ENCODE measurements at regions not wholly inside any gene's neighbourhood (a gene's known extent, or its start where the extent isn't known, plus 50 kb on each side); places are given as distances from the start of the nearest gene placed in this dataset.

GRCh38 chr5:9721161-9721560 lies 91.0 kb upstream of the TAS2R1 start:
- intact Hi-C loops (cut with DNase I), result no loop called here
- DNase-seq (ENCODE audit: low spot score), result no peak

DNA sequence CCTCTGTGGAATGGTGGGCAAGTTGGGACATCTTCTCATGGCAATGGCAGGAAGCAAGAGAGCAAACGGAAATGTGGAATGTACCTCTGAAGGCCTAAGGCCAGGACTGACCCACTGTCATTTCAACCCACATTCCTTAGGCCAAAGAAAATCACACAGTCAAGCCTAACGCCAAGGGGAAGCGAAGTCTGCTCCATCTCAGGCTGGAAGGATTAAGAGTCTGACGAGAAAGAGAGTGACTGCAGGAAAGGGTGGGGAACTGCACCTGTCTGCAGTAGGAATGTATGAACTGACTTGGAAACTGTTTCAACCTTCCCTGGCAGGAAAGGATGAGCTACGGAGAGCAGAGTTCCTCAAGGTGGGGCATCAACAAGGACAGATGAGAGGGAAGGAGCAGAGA lies 90.2 kb upstream of the TAS2R1 start:
- intact Hi-C loops (cut with DNase I), result no loop called here
- no peak for DNase-seq (ENCODE audit: low spot score)

DNA sequence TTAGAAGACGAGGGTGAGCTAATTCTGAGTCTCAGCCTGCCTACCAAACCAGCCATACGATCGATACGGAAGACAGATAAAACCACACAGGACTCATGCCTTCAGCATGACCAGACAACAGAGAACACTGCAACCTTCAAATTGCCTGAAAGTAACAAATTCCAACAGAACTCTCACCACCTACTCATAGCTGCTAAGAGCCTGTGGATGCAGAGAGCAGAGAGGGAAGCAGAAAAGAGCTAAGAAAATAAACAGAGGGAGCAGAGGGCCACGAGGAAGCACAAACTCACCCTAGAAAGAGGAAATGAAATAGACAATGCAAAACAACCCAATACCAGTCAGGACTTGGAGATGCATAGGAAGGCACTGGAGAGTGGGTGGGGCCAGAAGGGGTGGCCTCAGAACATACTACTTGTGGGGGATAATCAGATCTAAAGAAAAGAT lies 86.7 kb upstream of the TAS2R1 start:
- DNase-seq (ENCODE audit: low spot score), result no peak
- intact Hi-C loops (cut with DNase I), result no loop called here

DNA sequence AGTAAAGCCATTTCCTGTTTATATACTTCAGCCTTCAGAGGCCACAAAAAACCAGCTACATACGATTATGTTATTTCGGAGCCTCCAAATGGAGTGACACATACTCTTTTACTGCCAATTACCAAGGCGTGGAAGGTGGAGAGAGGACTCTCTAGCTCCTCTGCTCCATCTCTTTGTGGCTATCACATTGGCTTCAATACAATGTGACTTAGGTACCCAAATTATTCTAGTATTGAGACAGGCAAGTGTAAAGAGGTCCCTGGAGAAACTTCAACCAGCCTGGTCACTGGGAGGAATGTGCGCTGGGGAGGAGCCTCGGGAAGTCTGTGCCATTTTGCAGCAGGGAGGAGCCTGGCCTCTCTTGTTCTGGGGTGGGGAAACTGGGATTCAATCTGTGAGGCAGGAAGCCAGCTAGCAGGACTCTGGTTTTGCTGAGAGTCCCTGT lies 85.8 kb upstream of the TAS2R1 start:
- DNase-seq (ENCODE audit: low spot score), result no peak
- intact Hi-C loops (cut with DNase I), result no loop called here

DNA sequence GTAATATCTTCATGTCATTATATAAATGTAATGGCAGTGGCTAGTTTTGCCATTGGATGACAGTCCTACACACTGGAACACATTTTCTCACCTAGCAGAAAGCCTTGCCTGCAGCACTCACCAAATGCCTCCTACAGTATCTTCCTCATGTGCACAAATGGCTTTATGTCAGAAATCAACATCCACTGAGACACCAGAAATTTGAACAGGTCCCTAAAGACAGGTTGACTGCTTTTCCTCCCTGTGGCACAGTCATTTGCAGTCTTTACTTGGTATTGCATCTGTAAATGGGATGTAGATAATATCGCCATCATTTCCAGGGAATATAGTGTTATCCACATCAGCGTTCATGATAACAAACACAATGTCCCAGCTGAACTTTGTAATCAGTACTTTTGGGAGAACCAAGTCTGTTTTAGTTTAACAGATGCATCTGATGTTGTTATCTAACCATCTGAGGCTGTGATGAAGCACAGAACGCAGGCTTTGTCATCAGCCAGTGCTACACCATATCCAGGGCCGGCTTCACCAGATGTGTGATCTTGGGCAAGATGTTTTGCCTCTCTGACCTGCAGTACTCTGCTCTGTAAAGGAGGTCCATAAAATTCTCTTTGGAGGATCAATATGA lies 83.9 kb upstream of the TAS2R1 start:
- no peak for DNase-seq (ENCODE audit: low spot score)
- intact Hi-C loops (cut with DNase I), result no loop called here

DNA sequence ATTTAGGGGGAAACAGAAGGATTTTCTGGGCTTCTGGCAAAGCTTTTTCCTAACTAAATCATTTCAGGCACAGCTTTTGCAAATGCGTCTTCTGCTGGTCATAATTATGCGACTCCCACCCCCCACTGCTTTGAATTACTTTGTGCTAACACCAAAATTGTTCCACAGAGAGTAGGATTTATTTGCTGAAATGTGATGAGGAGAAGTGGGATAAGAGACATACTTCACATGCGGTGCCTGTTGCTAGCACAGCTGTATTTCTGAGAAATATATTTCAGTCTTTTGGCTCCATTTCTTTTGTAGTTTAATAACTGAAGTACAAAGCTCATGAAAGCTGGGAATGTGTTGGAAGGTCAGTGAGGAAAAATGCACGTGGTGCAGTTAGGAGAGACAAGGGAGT lies 83.2 kb upstream of the TAS2R1 start:
- intact Hi-C loops (cut with DNase I), result no loop called here

DNA sequence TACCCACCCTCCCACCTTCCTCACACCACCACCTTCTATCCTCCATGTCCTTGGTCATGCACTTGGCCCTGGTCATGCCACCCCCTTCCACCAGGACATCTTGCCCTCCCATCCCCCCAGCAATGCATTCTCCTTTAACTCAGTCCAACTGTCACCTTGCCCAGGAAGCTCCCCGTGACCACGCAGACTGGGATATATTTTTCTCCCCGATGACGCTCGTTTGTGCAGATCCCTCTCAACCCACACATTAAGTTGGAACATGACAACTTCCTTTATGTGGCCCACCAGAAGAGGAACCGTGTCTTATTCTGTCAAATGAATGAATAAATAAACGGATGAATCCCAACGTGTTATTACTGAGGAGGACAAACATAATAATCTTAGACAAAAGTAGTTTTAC lies 82.8 kb upstream of the TAS2R1 start:
- intact Hi-C loops (cut with DNase I), result no loop called here

More for the DNA sequence above, 83.2 kb upstream of the TAS2R1 start:
- no peak for DNase-seq (ENCODE audit: low spot score)

DNA sequence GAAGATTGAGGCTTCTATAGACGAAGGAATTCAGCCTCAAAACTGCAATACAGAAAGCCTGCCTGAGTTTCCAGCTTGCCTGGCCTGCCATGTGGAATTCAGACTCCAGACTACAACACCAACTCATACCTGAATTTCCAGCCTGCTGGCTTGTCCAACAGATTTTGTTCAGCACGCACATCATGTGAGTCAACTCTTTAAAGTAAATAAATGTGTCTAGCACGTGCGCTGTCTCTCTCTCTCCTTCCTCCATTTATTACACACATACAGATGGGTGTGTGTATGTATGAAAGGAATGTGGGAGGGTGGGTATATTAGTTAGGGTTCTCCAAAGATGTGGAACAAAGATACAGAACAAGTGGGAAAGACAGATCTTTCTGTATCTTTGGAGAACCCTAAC lies 82.4 kb upstream of the TAS2R1 start:
- no peak for DNase-seq (ENCODE audit: low spot score)
- intact Hi-C loops (cut with DNase I), result no loop called here

More for the DNA sequence above, 82.8 kb upstream of the TAS2R1 start:
- DNase-seq (ENCODE audit: low spot score), result no peak

DNA sequence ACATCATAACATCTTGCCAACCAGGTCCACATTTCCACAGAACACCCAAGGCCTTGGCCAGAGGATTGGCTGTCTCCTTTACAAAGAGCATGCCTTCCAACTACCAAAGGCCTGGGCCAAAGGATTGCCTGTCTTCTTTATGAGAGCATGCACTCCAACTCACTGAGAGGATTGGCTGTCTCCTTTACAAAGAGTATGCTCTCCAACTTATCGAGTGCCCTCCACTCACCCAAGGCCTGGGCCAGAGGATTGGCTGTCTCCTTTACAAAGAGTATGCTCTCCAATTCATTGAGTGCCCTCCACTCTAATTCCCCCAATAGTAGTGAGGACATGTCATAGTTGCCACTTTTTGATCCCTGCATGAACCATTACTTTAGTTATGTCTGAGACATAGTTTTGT lies 79.9 kb upstream of the TAS2R1 start:
- intact Hi-C loops (cut with DNase I), result no loop called here
- no peak for DNase-seq (ENCODE audit: low spot score)

DNA sequence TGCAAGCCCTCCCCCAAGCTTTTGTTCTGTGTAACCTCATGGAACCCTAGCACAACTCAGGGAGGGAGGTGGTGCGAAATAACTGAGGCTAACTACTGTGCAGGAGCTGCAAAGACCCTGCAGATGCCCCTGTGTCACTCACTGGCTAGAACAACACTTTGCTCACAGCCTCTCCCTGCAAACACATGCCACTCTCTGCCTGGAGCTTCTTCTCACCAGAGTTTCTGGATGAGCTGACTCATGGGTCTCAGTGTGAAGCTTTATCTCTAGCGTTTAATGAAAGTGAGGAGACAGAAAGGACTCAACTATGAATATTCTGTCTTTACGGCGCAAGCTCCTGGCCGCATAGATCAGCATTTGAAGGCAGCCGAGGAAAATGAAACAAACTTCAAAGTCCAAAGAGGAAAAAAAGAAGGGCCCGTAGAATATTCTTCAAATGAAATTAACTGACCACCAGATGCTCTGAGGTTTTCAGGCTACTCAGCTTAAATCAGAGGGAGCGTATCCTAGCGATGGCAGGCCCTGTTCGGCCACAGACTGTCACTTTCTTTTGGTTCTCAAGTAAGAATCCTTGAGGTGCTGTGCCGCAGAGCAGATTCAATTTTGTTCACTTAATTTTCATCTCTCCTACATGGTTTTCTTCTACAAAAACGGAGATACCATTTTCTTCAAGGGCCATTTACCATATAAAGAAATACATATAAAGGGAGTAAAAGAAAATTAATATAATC lies 77.7 kb upstream of the TAS2R1 start:
- no peak for DNase-seq (ENCODE audit: low spot score)
- intact Hi-C loops (cut with DNase I), result no loop called here

GRCh38 chr5:9699681-9700080 lies 69.5 kb upstream of the TAS2R1 start:
- intact Hi-C loops (cut with DNase I), result loop anchor here (5.0 kb wide), 1 partner anchor 42 kb away; no protein-coding TSS in a partner anchor
- DNase-seq (ENCODE audit: low spot score), result no peak

DNA sequence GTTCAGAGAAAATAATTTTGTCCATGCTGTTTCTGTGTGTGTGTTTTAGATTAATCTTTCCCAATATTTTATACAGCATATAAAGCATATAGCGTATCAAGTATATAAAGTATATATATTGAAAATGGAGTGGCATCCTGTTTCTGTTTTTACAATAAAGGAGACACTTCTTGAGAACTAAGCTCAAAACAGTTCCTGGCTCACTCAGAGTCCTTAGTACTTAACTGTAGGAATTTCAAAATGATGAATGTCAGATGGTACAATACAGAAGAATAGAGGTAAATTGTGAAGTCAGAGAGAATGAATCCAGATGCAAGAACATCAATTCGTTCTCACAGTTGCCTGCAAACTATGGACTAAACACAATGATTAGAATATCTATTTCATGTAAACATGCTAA lies 68.7 kb upstream of the TAS2R1 start:
- no peak for DNase-seq (ENCODE audit: low spot score)
- intact Hi-C loops (cut with DNase I), result loop anchor here (5.0 kb wide), 1 partner anchor 42 kb away; no protein-coding TSS in a partner anchor

- DNase-seq (ENCODE audit: low spot score), result no peak
- intact Hi-C loops (cut with DNase I), result loop anchor here (5.0 kb wide), 1 partner anchor 41 kb away; no protein-coding TSS in a partner anchor
Measured at GRCh38 chr5:9698125-9698826, 68.1 kb upstream of the TAS2R1 start.

DNA sequence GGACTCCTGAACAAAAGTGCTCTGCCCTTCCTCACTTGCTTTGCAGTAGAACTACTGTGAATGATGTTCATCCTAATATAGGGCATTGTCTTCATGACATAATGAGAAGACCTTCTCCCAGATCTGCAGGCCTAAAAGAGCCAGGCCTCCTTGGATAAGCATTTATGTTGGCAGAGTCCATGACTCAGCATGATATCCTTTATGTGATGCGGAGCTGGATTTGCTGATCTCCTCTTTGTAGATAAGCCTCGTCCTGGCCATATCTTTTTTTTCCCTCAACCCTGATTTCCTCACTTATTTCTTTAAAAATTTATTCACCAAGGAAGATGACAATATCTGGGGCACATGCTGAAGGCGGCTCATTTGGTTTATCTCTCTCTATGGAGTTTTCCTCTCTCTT lies 62.4 kb upstream of the TAS2R1 start:
- intact Hi-C loops (cut with DNase I), result no loop called here
- DNase-seq (ENCODE audit: low spot score), result no peak

DNA sequence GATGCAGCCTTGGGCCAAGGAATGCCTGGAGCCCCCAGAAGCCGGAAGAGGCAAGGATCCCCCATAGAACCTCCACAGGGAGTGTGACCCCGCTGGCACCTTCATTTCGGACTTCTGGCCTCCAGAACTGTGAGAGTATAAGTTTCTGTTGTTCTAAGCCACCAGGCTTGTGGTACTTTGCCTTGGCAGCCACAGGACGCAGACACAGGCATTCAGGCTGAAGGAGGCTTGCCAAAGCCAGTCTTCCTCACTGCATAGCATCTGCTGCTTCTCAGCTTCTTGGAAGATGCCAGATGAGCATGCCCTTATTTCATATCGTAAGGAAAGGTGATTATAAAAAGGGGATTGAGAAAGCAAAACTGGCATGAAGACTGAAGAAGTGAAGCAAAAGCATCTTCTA lies 61.1 kb upstream of the TAS2R1 start:
- DNase-seq (ENCODE audit: low spot score), result no peak
- intact Hi-C loops (cut with DNase I), result no loop called here

DNA sequence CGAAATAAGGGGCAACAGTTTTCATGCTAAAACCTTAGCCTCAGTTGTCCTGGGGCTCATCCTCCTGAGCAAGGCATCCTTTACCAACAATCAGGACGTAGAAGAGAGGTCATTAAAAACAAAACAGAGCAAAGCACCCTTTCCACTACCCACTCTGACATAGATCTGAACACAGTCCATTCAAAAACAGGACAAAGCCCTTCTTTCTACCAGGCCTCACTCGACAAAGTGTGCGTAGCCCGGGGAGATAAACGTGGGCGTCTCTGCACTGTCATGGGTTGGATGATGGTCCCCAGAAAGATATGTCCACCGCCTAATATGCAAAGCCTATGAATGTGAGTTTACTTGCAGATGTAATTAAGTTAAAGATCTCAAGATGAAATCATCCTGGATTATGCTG lies 60.6 kb upstream of the TAS2R1 start:
- DNase-seq (ENCODE audit: low spot score), result no peak
- intact Hi-C loops (cut with DNase I), result no loop called here

GRCh38 chr5:9686216-9686615 lies 56.1 kb upstream of the TAS2R1 start:
- intact Hi-C loops (cut with DNase I), result no loop called here
- DNase-seq (ENCODE audit: low spot score), result no peak

DNA sequence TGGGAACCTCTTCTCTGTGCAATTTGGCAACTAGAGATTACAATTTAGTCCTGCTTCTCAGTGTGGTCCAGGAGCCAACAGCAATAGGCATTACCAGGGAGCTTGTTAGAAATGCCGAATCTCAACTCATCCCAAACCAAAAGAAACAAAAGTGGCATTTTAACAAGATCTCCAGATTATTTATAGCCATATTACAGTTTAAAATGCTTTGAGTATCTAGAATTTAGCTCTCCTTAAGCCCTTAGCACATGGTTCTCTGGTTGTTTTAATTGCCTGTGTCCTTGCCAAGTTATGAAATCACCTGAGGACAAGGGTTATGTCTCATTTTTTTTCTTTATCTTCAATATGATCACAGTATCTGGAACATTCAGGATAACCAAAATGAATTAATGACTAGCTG lies 51.6 kb upstream of the TAS2R1 start:
- no peak for DNase-seq (ENCODE audit: low spot score)
- intact Hi-C loops (cut with DNase I), result no loop called here
